GM10266 (cell line): ENCODE measurements at regions not wholly inside any gene's neighbourhood (a gene's known extent, or its start where the extent isn't known, plus 50 kb on each side); places are given as distances from the start of the nearest gene placed in this dataset.

Experiments
- DNase-seq: peaks from one replicate; pipeline ENCODE4 v3.0.0; 2012; ENCODE audit errors: extremely low spot score
- TF ChIP-seq, protein P1 (sequence below): IDR thresholded peaks from 2 replicates; pipeline ENCODE4 v1.5.1; 2012; ENCODE audit warnings: mild to moderate bottlenecking, low read depth; ENCODE audit not compliant: control insufficient read depth, insufficient read depth; ENCODE audit errors: missing control alignments

DNA sequence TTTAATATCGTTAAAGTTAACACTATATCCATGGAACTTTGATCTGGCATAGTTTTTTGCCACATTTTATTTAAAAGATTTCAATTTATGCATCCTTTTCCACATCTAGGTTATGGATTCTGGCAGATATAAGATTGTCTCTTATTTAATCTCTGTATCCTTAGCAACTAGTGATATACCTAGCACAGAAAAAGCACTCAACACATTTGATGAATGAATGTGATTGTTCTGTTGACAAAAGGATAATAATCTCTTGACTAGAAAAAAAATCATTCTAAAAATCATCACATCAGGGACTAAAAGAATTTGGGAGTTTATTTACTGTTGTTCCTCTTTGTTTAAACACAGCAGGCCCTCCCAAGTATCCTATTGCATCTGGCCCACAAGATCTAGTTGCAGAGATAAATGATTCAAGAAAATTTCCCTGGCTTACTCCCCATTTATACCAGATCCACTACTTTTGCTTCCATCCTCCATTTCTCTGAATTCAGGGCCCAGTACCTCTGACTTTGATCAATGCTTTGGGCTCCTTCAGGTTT is 84.0 kb upstream of the C1GALT1 start:
- no peak for DNase-seq
- TF ChIP-seq, protein P1, sequence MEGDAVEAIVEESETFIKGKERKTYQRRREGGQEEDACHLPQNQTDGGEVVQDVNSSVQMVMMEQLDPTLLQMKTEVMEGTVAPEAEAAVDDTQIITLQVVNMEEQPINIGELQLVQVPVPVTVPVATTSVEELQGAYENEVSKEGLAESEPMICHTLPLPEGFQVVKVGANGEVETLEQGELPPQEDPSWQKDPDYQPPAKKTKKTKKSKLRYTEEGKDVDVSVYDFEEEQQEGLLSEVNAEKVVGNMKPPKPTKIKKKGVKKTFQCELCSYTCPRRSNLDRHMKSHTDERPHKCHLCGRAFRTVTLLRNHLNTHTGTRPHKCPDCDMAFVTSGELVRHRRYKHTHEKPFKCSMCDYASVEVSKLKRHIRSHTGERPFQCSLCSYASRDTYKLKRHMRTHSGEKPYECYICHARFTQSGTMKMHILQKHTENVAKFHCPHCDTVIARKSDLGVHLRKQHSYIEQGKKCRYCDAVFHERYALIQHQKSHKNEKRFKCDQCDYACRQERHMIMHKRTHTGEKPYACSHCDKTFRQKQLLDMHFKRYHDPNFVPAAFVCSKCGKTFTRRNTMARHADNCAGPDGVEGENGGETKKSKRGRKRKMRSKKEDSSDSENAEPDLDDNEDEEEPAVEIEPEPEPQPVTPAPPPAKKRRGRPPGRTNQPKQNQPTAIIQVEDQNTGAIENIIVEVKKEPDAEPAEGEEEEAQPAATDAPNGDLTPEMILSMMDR: no peak

DNA sequence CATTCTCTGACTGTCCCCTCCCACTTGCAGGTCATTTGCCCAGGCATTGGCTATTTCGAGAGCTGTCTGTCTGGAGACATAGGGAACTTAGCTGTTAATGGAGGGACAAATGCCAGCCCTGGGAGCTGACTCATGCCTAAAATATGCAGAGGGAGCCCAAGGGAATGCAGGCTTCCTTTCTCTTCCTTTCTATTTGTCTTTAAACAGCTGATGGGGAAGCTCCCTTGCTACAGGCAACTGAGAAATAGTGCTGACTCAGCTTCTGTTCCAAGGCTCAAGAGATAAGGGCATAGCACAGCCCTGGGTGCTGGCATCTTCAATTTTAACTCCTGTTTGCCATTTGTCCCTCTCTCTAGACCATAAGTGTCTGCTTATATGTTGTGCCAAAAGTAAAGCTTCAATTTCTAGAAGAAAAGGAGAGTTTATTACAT is 82.7 kb upstream of the C1GALT1 start:
- TF ChIP-seq, protein P1: no peak
- DNase-seq: no peak

DNA sequence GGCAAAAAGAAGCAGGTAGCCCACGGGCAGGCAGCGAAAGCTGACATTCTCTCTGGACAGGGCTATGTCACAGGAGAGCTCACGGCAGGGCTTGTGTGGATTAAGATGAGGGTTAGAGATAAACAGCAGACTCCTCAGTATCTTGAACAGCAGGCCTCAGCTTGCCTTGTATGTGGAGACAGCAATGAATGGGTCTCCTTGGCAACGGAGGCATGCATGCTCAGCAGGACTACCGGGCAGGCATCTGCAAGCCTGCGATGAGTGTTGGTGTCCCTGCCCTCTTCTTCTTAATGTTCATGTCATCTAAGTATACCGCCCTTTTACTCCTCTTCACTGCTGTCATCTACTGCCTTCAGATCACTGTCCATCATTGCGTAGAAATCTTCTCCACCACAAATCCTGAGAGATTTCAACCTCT is 81.9 kb upstream of the C1GALT1 start:
- TF ChIP-seq, protein P1: no peak
- DNase-seq: no peak

DNA sequence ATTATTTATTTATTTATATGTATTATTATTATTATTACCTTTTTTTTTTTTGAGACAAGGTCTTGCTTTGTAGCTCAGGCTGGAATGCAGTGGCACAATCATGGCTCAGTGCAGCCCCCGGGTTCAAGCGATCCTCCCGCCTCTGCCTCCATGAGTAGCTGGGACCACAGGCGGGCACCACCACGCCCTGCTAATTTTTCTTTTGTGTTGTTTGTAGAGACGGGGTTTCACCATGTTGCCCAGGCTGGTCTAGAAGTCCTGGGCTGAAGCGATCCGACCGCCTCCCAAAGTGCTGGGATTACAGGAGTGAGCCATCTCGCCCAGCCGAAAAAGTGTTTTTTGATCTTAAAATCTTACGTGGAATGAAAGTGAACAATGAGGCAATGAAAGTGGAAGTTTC is 79.4 kb upstream of the C1GALT1 start:
- TF ChIP-seq, protein P1: no peak
- DNase-seq: no peak

DNA sequence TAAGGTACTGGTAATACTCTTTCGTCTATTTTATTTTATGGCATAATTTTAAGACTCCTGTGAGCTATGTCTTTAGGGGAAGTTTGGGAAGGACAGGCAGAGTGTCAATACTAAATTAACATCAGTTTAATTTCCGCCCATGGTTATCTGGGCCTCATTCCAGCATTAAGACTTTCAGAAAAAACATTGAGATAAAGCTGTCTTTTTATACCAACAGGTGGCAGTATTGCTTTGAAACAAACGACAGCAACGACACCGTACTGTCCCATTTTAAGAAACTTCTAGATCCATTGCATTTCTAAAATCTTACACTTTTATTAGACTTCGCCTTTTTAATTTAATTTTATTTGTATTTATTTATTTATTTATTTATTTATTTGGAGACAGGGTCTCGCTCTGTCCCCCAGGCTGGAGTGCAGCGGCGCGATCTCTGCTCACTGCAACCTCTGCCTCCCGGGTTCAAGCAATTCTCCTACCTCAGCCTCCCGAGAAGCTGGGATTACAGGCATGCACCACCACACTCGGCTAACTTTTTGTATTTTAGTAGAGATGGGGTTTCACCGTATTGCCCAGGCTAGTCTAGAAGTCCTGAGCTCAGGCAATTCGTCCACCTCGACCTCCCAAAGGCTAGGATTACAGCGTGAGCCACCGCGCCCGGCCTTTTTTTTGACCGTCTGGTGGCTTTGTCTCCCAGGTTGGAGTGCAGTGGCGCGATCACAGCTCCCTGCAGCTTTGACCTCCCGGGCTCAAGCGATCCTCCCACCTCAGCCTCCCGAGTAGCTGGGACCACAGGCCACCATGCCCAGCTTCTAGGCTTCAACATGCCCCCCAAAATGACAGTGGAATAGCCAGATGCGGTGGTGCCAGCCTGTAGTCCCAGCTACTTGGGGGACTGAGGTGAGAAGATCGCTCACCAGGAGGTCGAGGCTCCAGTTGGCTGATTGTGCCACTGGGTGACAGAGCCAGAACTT is 78.7 kb upstream of the C1GALT1 start:
- peak; percentile 49 for DNase-seq

DNA sequence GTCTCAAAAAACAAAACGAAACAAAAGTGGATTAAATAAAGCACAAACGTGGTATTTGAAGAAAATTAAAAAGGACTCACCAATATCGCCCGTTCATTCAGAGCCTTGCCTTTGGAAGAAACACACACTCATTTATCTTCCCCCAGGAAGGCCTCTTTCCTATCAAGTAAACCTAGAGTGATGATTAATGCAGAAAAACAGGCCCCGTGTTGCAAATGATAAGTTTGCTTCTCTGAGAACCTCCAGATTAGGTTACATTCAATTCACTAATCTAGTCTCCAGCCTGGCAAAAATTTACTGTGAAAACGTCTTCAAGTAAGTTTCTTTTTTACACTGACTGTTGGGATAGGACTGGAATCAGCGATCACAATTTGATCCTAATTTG is 78.0 kb upstream of the C1GALT1 start:
- TF ChIP-seq, protein P1: no peak
- no peak for DNase-seq

More for the DNA sequence above, 78.7 kb upstream of the C1GALT1 start:
- TF ChIP-seq, protein P1: peak; percentile 64

DNA sequence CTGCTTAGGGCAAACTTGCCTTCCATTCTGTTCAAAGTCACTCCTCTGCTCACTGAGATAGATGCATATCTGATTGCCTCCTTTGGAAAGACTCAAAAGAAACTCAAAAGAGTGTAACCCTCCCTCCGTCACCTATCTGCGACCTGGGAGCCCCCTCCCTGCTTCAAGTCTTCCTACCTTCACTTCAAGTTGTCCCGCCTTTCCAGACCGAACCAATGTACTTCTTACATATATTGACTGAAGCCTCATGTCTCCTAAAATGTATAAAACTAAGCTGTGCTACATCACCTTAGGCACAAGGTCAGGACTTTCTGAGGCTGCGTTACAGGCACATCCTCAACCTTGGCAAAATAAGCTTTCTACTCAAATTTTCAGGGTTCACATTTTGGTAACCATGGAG is 77.4 kb upstream of the C1GALT1 start:
- TF ChIP-seq, protein P1: no peak
- no peak for DNase-seq
